ENCODE measurements at regions not wholly inside any gene's neighbourhood (a gene's known extent, or its start where the extent isn't known, plus 50 kb on each side); places are given as distances from the start of the nearest gene placed in this dataset.

DNA sequence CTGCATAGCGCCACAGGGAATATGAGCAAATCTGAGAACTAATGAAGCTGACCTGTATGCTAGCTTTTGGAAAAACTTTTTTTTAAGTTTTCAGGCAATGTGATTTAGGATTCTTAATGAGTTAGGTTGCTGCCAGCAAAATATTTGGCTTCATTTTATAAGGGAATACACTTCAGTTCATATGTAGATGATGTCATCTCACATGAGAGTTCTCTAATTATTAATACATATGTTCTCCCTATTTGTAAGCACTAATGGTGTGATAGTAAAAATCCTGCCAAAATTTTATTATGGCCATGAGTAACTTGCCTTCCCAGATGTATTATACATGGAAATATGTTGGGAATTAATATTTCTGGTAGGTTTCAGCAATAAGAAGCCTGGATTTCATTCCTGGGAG, 573.8 kb downstream of the EPM2A start:
- intact Hi-C loops (cut with micrococcal nuclease; ENCODE audit: unreplicated experiment), result no loop called here
- CTCF ChIA-PET, result no interaction called here
- no TSS peak for BruUV-seq (replicated peaks)
- Histone ChIP-seq H3K27me3 (replicated peaks; ENCODE audit: insufficient read depth, low read depth, low read length, poor library complexity) (no peaks in the 10 kb centered on the region), H3K36me3 (ENCODE audit: insufficient read depth, low read length, poor library complexity, severe bottlenecking) (no peaks in the 10 kb centered on the region), H3K4me1 (ENCODE audit: insufficient read depth, low read length, poor library complexity, severe bottlenecking) (no peaks in the 10 kb centered on the region), H3K9me3 (ENCODE audit: low read depth, low read length, poor library complexity, severe bottlenecking) (peaks cover 15% of the 10 kb centered on the region), H3K4me3 (ENCODE audit: low read depth, low read length, poor library complexity, severe bottlenecking) (no peak overlapping the region), H3K27ac (ENCODE audit: low read depth, low read length, poor library complexity, severe bottlenecking) (no peak overlapping the region)
- POLR2A ChIA-PET (ENCODE audit: low non-redundant PET), result no interaction called here
- no peak for DNase-seq (ENCODE audit: low spot score)
- no peak for TF ChIP-seq EZH2 (IDR thresholded peaks at IDR 0.05; ENCODE audit: borderline replicate concordance, low read depth, low read length, poor library complexity, severe bottlenecking)
- TF ChIP-seq, protein P1, sequence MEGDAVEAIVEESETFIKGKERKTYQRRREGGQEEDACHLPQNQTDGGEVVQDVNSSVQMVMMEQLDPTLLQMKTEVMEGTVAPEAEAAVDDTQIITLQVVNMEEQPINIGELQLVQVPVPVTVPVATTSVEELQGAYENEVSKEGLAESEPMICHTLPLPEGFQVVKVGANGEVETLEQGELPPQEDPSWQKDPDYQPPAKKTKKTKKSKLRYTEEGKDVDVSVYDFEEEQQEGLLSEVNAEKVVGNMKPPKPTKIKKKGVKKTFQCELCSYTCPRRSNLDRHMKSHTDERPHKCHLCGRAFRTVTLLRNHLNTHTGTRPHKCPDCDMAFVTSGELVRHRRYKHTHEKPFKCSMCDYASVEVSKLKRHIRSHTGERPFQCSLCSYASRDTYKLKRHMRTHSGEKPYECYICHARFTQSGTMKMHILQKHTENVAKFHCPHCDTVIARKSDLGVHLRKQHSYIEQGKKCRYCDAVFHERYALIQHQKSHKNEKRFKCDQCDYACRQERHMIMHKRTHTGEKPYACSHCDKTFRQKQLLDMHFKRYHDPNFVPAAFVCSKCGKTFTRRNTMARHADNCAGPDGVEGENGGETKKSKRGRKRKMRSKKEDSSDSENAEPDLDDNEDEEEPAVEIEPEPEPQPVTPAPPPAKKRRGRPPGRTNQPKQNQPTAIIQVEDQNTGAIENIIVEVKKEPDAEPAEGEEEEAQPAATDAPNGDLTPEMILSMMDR (conservative IDR thresholded peaks at IDR 0.05; ENCODE audit: low read depth, low read length), result no peak

DNA sequence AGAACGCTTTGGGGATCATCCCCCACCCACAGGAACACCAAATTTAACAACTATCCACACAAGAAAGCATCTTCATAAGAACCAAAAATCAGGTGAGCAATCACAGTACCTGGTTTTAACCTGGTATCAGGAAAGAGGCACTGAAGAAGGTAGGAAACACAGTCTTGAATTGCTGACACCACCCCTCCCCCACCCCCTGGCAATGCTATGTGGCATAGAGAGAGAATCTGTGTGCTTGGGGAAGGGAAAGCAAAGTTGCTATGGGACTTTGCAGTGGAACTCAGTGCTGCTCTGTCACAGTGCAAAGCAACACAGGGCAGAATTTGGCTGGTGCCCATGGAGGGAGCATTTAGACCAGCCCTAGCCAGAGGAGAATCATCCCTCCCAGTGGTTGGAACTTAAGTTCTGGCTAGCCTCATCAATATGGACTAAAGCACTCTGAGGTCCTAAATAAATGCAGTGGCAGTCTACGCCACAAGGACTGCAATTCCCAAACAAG, 565.5 kb downstream of the EPM2A start:
- CTCF ChIA-PET, result no interaction called here
- POLR2A ChIA-PET (ENCODE audit: low non-redundant PET), result no interaction called here
- Histone ChIP-seq H3K27me3 (replicated peaks; ENCODE audit: insufficient read depth, low read depth, low read length, poor library complexity) (no peaks in the 10 kb centered on the region), H3K36me3 (ENCODE audit: insufficient read depth, low read length, poor library complexity, severe bottlenecking) (no peaks in the 10 kb centered on the region), H3K4me1 (ENCODE audit: insufficient read depth, low read length, poor library complexity, severe bottlenecking) (no peaks in the 10 kb centered on the region), H3K9me3 (ENCODE audit: low read depth, low read length, poor library complexity, severe bottlenecking) (no peaks in the 10 kb centered on the region), H3K4me3 (ENCODE audit: low read depth, low read length, poor library complexity, severe bottlenecking) (no peak overlapping the region), H3K27ac (ENCODE audit: low read depth, low read length, poor library complexity, severe bottlenecking) (no peak overlapping the region)
- intact Hi-C loops (cut with micrococcal nuclease; ENCODE audit: unreplicated experiment), result no loop called here
- TF ChIP-seq EZH2 (IDR thresholded peaks at IDR 0.05; ENCODE audit: borderline replicate concordance, low read depth, low read length, poor library complexity, severe bottlenecking), result no peak
- TF ChIP-seq, protein P1 (conservative IDR thresholded peaks at IDR 0.05; ENCODE audit: low read depth, low read length), result no peak
- DNase-seq (ENCODE audit: low spot score), result no peak
- no TSS peak for BruUV-seq (replicated peaks)

DNA sequence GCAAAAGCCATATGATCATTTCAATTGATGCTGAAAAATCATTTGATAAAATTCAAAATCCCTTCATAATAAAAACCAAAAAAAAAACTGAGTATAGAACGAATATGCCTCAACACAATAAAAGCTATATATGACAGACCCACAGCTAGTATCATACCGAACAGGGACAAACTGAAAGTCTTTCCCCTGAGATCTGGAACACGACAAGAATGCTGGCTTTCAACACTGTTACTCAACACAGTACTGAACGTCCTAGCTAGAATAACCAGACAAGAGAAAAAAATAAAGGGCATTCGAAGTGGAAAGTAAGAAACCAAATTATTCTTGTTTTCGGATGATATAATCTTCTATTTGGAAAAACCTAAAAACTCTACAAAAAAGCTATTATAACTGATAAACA, 559.9 kb downstream of the EPM2A start:
- CTCF ChIA-PET, result interaction anchor here (0.7 kb wide), 1 partner anchor 37 kb away, joined by 3 read pairs; no protein-coding TSS in a partner anchor
- POLR2A ChIA-PET (ENCODE audit: low non-redundant PET), result no interaction called here
- Histone ChIP-seq H3K4me3 (ENCODE audit: low read depth, low read length, poor library complexity, severe bottlenecking) (no peak overlapping the region), H3K36me3 (ENCODE audit: insufficient read depth, low read length, poor library complexity, severe bottlenecking) (no peaks in the 10 kb centered on the region), H3K9me3 (ENCODE audit: low read depth, low read length, poor library complexity, severe bottlenecking) (peaks cover 13% of the 10 kb centered on the region), H3K27me3 (replicated peaks; ENCODE audit: insufficient read depth, low read depth, low read length, poor library complexity) (no peaks in the 10 kb centered on the region), H3K4me1 (ENCODE audit: insufficient read depth, low read length, poor library complexity, severe bottlenecking) (no peaks in the 10 kb centered on the region), H3K27ac (ENCODE audit: low read depth, low read length, poor library complexity, severe bottlenecking) (no peak overlapping the region)
- BruUV-seq (replicated peaks), result no TSS peak
- TF ChIP-seq, protein P1 (conservative IDR thresholded peaks at IDR 0.05; ENCODE audit: low read depth, low read length), result no peak
- no peak for TF ChIP-seq EZH2 (IDR thresholded peaks at IDR 0.05; ENCODE audit: borderline replicate concordance, low read depth, low read length, poor library complexity, severe bottlenecking)
- DNase-seq (ENCODE audit: low spot score), result no peak
- intact Hi-C loops (cut with micrococcal nuclease; ENCODE audit: unreplicated experiment), result no loop called here
